C4-2B (cell line): ENCODE measurements at regions not wholly inside any gene's neighbourhood (a gene's known extent, or its start where the extent isn't known, plus 50 kb on each side); places are given as distances from the start of the nearest gene placed in this dataset.

Experiments
- CTCF ChIP-seq: fragments of 450-650 bp; conservative IDR thresholded peaks from 2 replicates; pipeline ENCODE4 v1.5.1; 2017; ENCODE audit warnings: mild to moderate bottlenecking
- ZFX ChIP-seq: fragments of 450-650 bp; IDR thresholded peaks from 2 replicates; pipeline ENCODE4 v1.6.1; 2017

- TF ChIP-seq CTCF (peak; percentile 85), ZFX (peak; percentile 52; the same call in 1 of the 2 replicates)
These were observed 81.2 kb downstream of the IRF2BPL start for GRCh38 chr14:76947078-76947837.
